K562 (cell line): ENCODE measurements at regions not wholly inside any gene's neighbourhood (a gene's known extent, or its start where the extent isn't known, plus 50 kb on each side); places are given as distances from the start of the nearest gene placed in this dataset.

Source experiments
- ATF4 ChIP-seq: fragments of 450-650 bp; formaldehyde crosslinking; IDR thresholded peaks from 2 replicates; pipeline ENCODE4 v1.4.0; 2022; ENCODE audit warnings: mild to moderate bottlenecking, moderate library complexity
- CEBPB ChIP-seq: fragments of 450-650 bp; IDR thresholded peaks from 2 replicates; pipeline ENCODE4 v1.6.1; 2016; ENCODE audit warnings: missing genetic modification characterization, missing compliant biosample characterization
- CTCF ChIP-seq, 3 experiments: IDR thresholded peaks in 2 of 3; conservative IDR thresholded peaks in 1 of 3; 2 replicates each; pipeline ENCODE4 v1.5.1; 2011 to 2012; ENCODE audit warnings: low read length in 3 of 3, mild to moderate bottlenecking in 3 of 3, control low read depth in 2 of 3, improper control_type of control experiment in 1 of 3, inconsistent platforms in 1 of 3, low read depth in 1 of 3, mixed read lengths in 1 of 3, moderate library complexity in 1 of 3; ENCODE audit not compliant: insufficient read depth in 2 of 3
- NFYB ChIP-seq: IDR thresholded peaks from 2 replicates; pipeline ENCODE4 v1.6.1; 2011; ENCODE audit warnings: mild to moderate bottlenecking, moderate library complexity; ENCODE audit not compliant: insufficient read length; ENCODE audit errors: extremely low read depth
- RAD21 ChIP-seq, 2 experiments: fragments of 250-450 bp in 1 of 2; fragments of 450-650 bp in 1 of 2; sonication (Bioruptor Pico) in 1 of 2; formaldehyde crosslinking in 1 of 2; IDR thresholded peaks in 1 of 2; conservative IDR thresholded peaks in 1 of 2; 2 replicates each; pipeline versions ENCODE4 v1.4.0 to v1.8.0; 2020 to 2022; ENCODE audit warnings: mild to moderate bottlenecking in 2 of 2, moderate library complexity in 1 of 2
- UBTF ChIP-seq, 2 experiments: IDR thresholded peaks; 2 replicates each; pipeline ENCODE4 v1.6.1; 2012; ENCODE audit warnings: improper control_type of control experiment in 2 of 2, low read depth in 2 of 2, low read length in 2 of 2, borderline replicate concordance in 1 of 2
- ZBTB1 ChIP-seq: sonication (generic); formaldehyde crosslinking; IDR thresholded peaks from 2 replicates; pipeline ENCODE4 v1.8.1; 2023; ENCODE audit warnings: missing genetic modification reagents, low read depth, mild to moderate bottlenecking, borderline replicate concordance
- ZNF23 ChIP-seq: fragments of 250-450 bp; sonication (Bioruptor Pico); IDR thresholded peaks from 2 replicates; pipeline ENCODE4 v1.4.0; 2020; ENCODE audit warnings: mild to moderate bottlenecking

GRCh38 chr16:86038926-86039310 is 140.0 kb downstream of the IRF8 start:
- no peak for TF ChIP-seq CTCF (IDR thresholded peaks at IDR 0.05 in 2 of 3, conservative IDR thresholded peaks at IDR 0.05 in 1 of 3; ENCODE audit: insufficient read depth in 2 of 3, low read depth in 1 of 3, low read length in 3 of 3)
- no peak for TF ChIP-seq RAD21 (CRISPR knock-in tag; conservative IDR thresholded peaks at IDR 0.05 in 1 of 2, IDR thresholded peaks at IDR 0.05 in 1 of 2)
- TF ChIP-seq ATF4: no peak
- no peak for TF ChIP-seq NFYB
- TF ChIP-seq ZNF23 (CRISPR knock-in tag): no peak
- no peak for TF ChIP-seq UBTF (IDR thresholded peaks at IDR 0.05; ENCODE audit: borderline replicate concordance in 1 of 2, low read depth in 2 of 2, low read length in 2 of 2)
- TF ChIP-seq CEBPB (tag): no peak
- TF ChIP-seq ZBTB1 (CRISPR knock-in tag): no peak
